Lung (tissue), 11 donors: ENCODE measurements at regions not wholly inside any gene's neighbourhood (a gene's known extent, or its start where the extent isn't known, plus 50 kb on each side); places are given as distances from the start of the nearest gene placed in this dataset.
A peak's percentile ranks its signal among the peaks of the same experiment; 100 is the strongest.

ENCODE experiments used
- ATAC-seq: fragments of 200-7000 bp; cut with Tn5 transposase; one replicate; pipeline ENCODE4 v1.9.1; 2020; ENCODE audit warnings: moderate number of reproducible peaks; ENCODE audit not compliant: insufficient read depth, low FRiP score
- DNase-seq, 3 donors: peaks; one replicate each; pipeline ENCODE4 v3.0.0-alpha.2; 2013 to 2017
- H3K27ac ChIP-seq, 2 donors: one replicate each; pipeline ENCODE4 v1.5.1; 2013; ENCODE audit warnings: mild to moderate bottlenecking in 2 of 2, moderate library complexity in 2 of 2, control low read depth in 1 of 2, inconsistent platforms in 1 of 2, low read depth in 1 of 2, low read length in 1 of 2
- H3K27me3 ChIP-seq, 3 donors: one replicate each; pipeline ENCODE4 v1.5.1; 2013; ENCODE audit warnings: low read length in 2 of 3; ENCODE audit not compliant: control insufficient read depth in 3 of 3, insufficient read depth in 3 of 3
- H3K36me3 ChIP-seq, 4 donors: one replicate each; pipeline ENCODE4 v1.5.1; 2013; ENCODE audit warnings: low read length in 4 of 4, mild to moderate bottlenecking in 1 of 4, moderate library complexity in 1 of 4; ENCODE audit not compliant: control insufficient read depth in 4 of 4, insufficient read depth in 4 of 4
- H3K4me1 ChIP-seq, 5 donors: one replicate each; pipeline ENCODE4 v1.5.1; 2013; ENCODE audit warnings: low read length in 5 of 5, mild to moderate bottlenecking in 2 of 5, moderate library complexity in 1 of 5; ENCODE audit not compliant: control insufficient read depth in 5 of 5, insufficient read depth in 5 of 5
- H3K4me3 ChIP-seq: one replicate; pipeline ENCODE4 v1.5.1; 2013; ENCODE audit warnings: mild to moderate bottlenecking, control low read depth, moderate library complexity
- H3K9ac ChIP-seq, 2 donors: one replicate each; pipeline ENCODE4 v1.5.1; 2013; ENCODE audit warnings: low read length in 2 of 2, control low read depth in 1 of 2; ENCODE audit not compliant: insufficient read depth in 1 of 2
- H3K9me3 ChIP-seq, 4 donors: one replicate each; pipeline ENCODE4 v1.5.1; 2013; ENCODE audit warnings: low read length in 3 of 4, mild to moderate bottlenecking in 1 of 4, moderate library complexity in 1 of 4; ENCODE audit not compliant: control insufficient read depth in 4 of 4, insufficient read depth in 3 of 4
- WGBS, 2 donors: extraction: QIAGEN DNeasy Blood & Tissue Kit; methylation state at CpG; one replicate each; pipeline ENCODE4 v1.1.7; 2013; 5-methylcytosine and 5-hydroxymethylcytosine counted together
- TF ChIP-seq, protein P1 (sequence below): IDR thresholded peaks from 2 replicates; pipeline ENCODE4 v1.5.1; 2012; ENCODE audit warnings: mild to moderate bottlenecking; ENCODE audit errors: control extremely low read depth, extremely low read depth
- donor health status: control.
- donor health status: control.
- donor health status: Bipolar disorder and iron deficiency.
- donor health status: healthy.
- donor health status: DM: yes; HTN: yes; CAD: no.

GRCh38 chr10:31157123-31158010 is 125.7 kb upstream of the ZNF438 start:
- peak overlapping the region; percentile 17 to 47 for H3K27ac ChIP-seq
- DNase-seq (peak; percentile 95 to 97 (median 96)), ATAC-seq (no peak)
- TF ChIP-seq, protein P1, sequence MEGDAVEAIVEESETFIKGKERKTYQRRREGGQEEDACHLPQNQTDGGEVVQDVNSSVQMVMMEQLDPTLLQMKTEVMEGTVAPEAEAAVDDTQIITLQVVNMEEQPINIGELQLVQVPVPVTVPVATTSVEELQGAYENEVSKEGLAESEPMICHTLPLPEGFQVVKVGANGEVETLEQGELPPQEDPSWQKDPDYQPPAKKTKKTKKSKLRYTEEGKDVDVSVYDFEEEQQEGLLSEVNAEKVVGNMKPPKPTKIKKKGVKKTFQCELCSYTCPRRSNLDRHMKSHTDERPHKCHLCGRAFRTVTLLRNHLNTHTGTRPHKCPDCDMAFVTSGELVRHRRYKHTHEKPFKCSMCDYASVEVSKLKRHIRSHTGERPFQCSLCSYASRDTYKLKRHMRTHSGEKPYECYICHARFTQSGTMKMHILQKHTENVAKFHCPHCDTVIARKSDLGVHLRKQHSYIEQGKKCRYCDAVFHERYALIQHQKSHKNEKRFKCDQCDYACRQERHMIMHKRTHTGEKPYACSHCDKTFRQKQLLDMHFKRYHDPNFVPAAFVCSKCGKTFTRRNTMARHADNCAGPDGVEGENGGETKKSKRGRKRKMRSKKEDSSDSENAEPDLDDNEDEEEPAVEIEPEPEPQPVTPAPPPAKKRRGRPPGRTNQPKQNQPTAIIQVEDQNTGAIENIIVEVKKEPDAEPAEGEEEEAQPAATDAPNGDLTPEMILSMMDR, result no peak
- no peaks in the 10 kb centered on the region for H3K36me3 ChIP-seq
- no peak overlapping the region for H3K4me3 ChIP-seq
- H3K4me1 ChIP-seq, result peaks cover 0 to 28% (median 8%) of the 10 kb centered on the region in 5 donors
- no peaks in the 10 kb centered on the region for H3K9me3 ChIP-seq
- peak overlapping the region in 1 of 2 donors; percentile 60 for H3K9ac ChIP-seq
- WGBS, 2 donors, result 58 to 79% methylated on average over 19 of the region's 19 CpGs
- no peaks in the 10 kb centered on the region for H3K27me3 ChIP-seq

- Histone ChIP-seq H3K4me1 (peaks cover 0 to 20% (median 5%) of the 10 kb centered on the region in 5 donors), H3K9ac (no peak overlapping the region), H3K9me3 (no peaks in the 10 kb centered on the region), H3K4me3 (no peak overlapping the region), H3K27me3 (no peaks in the 10 kb centered on the region), H3K36me3 (no peaks in the 10 kb centered on the region), H3K27ac (peak overlapping the region; percentile 17 to 47)
- TF ChIP-seq, protein P1, result no peak
- DNase-seq (peak in 1 of 3 donors; percentile 44), ATAC-seq (no peak)
- 73 to 74% methylated on average over 9 of the region's 9 CpGs for WGBS, 2 donors
Observed at GRCh38 chr10:31158011-31158658, 126.5 kb upstream of the ZNF438 start.

DNA sequence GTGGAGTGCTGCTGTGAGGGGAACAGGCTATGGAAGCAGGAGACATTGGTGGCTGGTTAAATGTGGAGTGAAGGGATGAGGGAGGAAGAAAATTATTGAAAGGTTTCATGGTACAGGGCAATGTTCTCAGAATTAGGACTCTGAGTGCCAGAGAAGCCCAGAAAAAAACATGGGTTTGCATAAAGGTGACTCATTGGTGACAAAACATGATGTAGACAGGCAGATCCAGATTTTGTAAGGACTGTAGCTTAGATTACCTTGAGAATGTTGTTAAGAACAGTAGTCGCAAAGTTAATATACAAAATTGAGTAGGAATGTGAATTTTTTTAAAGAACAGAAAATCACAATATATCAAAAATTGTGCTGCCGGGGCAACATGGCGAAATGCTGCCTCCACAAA is 134.9 kb upstream of the ZNF438 start:
- no peak for ATAC-seq
- H3K9ac ChIP-seq, result no peak overlapping the region
- TF ChIP-seq, protein P1, result no peak
- H3K27ac ChIP-seq, result no peak overlapping the region
- H3K36me3 ChIP-seq, result no peaks in the 10 kb centered on the region
- DNase-seq, result no peak
- 98 to 99% methylated on average over 3 of the region's 3 CpGs for WGBS, 2 donors
- H3K27me3 ChIP-seq, result no peaks in the 10 kb centered on the region
- H3K4me1 ChIP-seq, result no peaks in the 10 kb centered on the region
- no peak overlapping the region for H3K4me3 ChIP-seq
- H3K9me3 ChIP-seq, result peaks cover 0 to 11% (median 4%) of the 10 kb centered on the region in 4 donors
